C4-2B (cell line): ENCODE measurements at regions not wholly inside any gene's neighbourhood (a gene's known extent, or its start where the extent isn't known, plus 50 kb on each side); places are given as distances from the start of the nearest gene placed in this dataset.

Experiments
- ZFX ChIP-seq: fragments of 450-650 bp; IDR thresholded peaks from 2 replicates; pipeline ENCODE4 v1.6.1; 2017
- TF ChIP-seq, protein P1 (sequence below): fragments of 450-650 bp; conservative IDR thresholded peaks from 2 replicates; pipeline ENCODE4 v1.5.1; 2017; ENCODE audit warnings: mild to moderate bottlenecking

DNA sequence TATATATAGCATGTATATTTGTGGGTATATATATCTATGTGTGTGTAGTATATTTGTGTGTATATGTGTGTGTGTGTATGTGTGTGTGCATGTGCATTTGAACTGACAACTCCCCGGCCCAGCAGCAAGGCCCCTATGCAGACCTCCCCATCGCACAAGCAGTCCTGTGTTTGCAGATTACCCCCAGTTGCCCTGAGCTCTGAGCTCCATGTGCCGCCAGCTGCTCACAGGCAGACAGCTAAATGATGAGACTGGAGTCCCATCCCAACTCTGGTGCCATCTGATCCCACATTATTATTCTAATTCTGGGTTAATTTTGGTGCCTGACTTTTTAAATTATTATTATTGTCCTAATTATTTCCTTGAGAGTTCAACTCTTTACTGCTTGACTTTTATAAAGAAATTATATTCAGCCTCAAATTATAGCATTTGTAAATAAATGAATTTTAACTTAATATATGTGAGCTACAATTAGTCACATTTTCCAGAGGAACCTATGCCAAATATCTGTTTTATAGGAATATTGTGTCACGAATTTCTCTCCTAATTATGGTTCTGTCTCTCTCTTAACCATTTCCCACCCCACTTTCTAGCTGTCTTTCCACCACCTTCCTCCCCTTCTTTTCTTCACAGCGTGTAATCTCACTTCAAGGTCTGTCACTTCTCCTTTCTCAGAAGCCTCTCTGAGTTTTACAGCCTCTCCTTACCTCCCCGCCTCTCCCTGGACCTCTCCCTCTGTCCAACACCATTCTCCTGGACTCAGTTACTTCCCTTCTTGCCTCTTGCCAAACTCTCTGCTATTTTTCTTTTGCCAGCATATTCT, 90.6 kb upstream of the SYNDIG1 start:
- TF ChIP-seq, protein P1, sequence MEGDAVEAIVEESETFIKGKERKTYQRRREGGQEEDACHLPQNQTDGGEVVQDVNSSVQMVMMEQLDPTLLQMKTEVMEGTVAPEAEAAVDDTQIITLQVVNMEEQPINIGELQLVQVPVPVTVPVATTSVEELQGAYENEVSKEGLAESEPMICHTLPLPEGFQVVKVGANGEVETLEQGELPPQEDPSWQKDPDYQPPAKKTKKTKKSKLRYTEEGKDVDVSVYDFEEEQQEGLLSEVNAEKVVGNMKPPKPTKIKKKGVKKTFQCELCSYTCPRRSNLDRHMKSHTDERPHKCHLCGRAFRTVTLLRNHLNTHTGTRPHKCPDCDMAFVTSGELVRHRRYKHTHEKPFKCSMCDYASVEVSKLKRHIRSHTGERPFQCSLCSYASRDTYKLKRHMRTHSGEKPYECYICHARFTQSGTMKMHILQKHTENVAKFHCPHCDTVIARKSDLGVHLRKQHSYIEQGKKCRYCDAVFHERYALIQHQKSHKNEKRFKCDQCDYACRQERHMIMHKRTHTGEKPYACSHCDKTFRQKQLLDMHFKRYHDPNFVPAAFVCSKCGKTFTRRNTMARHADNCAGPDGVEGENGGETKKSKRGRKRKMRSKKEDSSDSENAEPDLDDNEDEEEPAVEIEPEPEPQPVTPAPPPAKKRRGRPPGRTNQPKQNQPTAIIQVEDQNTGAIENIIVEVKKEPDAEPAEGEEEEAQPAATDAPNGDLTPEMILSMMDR, result no peak
- no peak for TF ChIP-seq ZFX
